ENCODE measurements at regions not wholly inside any gene's neighbourhood (a gene's known extent, or its start where the extent isn't known, plus 50 kb on each side); places are given as distances from the start of the nearest gene placed in this dataset.
"Not testable (repeated sequence)": the region's sequence is repeated elsewhere in the genome, so short reads cannot be mapped to it uniquely, and the experiment has no call there.

- no peak for DNase-seq (ENCODE audit: low spot score)
Measured at GRCh38 chrX:27404366-27404765, 58.8 kb downstream of the PPP4R3C start.

- DNase-seq (ENCODE audit: low spot score), result no peak
Measured at GRCh38 chrX:27399146-27399456, 64.0 kb downstream of the PPP4R3C start.

DNA sequence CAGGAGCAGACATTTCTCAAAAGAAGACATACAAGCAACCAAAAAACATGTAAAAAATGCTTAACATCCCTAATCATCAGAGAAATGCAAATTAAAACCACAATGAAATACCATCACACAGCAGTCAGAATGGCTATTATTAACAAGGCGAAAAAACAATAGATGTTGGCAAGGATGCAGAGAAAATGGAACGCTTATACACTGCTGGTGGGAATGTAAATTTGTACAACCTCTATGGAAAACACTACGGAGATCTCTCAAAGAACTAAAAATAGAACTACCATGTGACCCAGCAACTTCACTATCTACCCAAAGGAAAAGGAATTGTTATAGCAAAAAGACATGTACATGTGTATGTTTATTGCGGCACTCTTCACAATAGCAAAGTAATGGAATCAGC, 71.5 kb downstream of the PPP4R3C start:
- no peak for DNase-seq (ENCODE audit: low spot score)

DNA sequence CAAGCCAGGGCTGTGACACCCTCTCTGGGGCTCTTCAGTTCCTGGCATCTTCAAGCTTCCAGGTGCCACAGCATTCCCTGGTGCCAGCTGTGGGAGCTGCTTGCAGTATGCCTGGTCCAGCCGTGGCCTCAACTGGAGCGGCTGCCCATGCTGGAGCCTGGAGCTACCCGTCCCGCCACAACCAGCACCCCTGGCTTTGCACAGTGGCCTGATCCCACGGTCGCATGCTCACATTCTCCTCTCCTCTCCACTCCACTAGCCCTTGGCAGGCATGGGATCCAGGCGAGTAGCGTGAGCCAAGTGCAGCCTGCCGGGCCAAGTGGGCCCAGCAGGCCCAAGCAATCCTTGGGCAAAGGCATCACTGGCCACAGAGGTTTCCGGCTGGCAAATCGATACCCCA, 81.7 kb downstream of the PPP4R3C start:
- DNase-seq (ENCODE audit: low spot score), result no peak

DNA sequence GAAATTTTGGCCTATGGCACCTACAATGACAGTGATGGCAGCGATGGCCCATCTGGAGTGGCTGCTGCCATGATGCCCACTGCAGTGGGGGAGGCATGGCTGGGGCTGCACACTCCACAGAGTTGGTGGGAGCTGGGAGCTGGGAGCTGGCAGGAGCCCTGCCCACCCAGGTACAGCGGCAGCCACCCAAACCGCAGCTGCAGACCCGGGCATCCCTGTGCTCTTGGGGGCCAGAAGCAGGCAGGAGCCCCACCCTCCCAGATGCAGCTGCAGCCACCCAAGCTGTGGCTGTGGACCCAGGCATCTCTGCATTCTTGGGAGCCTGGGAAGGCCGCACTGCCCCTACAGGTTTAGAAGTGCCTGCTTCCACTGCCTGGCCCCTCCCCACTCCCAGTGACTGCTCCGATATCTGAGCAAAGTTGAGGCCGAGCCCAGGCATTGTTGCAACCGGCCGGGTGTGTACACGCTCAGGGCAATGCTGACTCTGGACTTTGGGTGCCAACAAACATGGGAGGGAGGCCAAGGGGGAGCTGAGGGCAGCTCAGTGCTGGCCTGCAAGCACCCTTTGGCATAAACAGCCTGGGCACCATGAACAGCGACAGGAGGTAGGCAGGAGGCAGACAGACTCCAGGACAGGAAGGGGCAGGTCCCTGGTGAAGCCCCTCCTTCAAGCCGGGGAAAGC, 82.8 kb downstream of the PPP4R3C start:
- DNase-seq (ENCODE audit: low spot score), result no peak

DNA sequence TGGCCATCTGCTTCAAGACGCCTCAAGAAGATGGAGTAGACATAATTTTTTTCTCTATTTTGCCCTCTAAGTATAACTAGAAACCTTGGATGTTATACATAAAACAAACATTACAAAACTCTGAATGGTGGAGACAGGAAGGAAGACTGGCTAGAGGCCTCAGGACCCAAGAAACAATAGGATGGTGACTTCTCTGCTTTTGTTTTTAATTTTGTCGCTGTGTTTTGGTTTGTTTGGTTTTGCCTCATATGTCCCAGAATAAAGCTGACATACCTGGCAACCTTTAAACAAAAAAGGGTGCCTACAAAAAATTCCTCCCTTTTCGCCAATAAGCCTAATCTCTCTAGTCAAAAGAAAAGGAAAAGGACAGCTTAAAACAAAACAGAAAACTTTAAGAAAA, 109.1 kb downstream of the PPP4R3C start:
- no peak for DNase-seq (ENCODE audit: low spot score)

DNA sequence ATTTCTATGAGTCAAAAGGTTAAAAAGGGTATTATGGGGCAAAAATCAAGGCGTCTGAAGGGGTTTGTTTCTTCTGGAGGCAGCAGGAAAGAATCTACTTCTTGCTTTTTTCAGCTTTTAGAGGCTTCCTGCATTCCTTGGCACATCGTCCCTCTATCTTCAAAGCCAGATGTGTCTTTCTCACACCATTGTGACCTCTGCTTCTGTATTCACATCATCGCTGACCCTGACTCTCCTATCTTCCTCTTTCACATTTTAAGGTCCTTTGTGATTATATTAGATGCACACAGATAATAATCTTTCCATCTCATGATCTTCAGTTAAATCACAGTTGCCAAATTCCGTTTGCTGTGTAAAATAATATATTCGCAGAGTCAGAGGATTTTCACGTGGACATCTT, 112.7 kb downstream of the PPP4R3C start:
- no peak for DNase-seq (ENCODE audit: low spot score)

- no peak for DNase-seq (ENCODE audit: low spot score)
Measured at GRCh38 chrX:27336466-27337091, 126.6 kb downstream of the PPP4R3C start.

- no peak for DNase-seq (ENCODE audit: low spot score)
Measured at GRCh38 chrX:27321632-27322031, 141.5 kb downstream of the PPP4R3C start.

- DNase-seq (ENCODE audit: low spot score), result no peak
Measured at GRCh38 chrX:27309406-27309805, 153.7 kb downstream of the PPP4R3C start.

- DNase-seq (ENCODE audit: low spot score), result no peak
Measured at GRCh38 chrX:27307546-27307945, 155.6 kb downstream of the PPP4R3C start.

GRCh38 chrX:27292552-27292951, 170.6 kb downstream of the PPP4R3C start:
- DNase-seq (ENCODE audit: low spot score), result not testable (repeated sequence)

DNA sequence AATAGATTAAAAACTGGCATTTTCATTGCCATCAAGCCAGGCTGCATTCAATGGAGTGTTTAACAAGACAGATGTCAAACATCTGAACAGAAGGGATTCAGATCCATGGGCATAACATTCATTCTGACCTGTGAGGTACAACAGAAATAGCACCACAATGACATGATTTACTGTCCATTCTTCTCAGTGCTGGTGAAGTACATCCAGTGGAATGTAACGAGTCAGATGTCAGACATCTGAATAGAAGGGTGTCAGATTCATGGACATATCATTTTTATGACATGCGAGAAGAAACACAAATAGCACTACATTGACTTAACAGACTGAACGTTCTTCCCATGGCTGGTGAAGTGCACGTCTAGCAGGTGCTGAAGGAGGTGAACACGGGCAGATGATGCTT, 186.4 kb downstream of the PPP4R3C start:
- no peak for DNase-seq (ENCODE audit: low spot score)

DNA sequence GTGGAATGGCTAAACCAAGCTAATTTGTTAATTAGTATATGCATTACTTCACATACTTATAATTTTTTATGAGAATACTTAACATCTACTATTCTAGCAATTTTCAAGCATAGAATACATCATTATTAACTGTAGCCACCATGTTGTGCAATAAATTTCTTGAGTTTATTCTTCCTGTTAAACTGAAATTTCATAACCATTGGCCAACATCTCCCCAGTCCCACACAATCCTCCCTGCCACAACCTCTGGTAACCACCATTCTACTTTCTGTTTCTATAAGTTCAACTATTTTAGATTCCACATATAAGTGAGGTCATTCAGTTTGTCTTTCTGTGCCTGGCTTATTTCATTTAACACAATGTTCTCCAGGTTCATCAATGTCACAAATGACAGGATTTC, 208.5 kb downstream of the PPP4R3C start:
- no peak for DNase-seq (ENCODE audit: low spot score)

DNA sequence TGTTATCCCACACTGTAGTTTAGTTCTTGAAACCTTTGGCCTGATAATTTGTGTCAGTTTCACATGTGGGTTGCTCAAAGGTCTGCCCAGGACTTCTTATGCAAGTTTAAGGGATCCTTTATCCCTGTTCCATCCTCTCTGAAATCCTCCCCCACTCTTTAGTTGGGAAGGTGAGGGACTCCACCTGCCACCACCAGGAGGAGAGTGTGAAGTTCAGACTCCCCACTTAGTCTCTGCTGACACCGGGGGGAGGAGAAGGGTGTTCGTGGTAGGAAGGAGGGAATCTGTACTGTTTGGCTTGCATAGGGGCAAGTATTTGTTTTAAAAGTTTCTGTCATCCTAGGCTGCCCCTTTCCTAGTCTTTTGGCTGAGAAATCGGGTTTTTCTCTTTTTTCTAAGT, 211.8 kb downstream of the PPP4R3C start:
- DNase-seq (ENCODE audit: low spot score), result no peak

GRCh38 chrX:27242581-27242980, 220.6 kb downstream of the PPP4R3C start:
- DNase-seq (ENCODE audit: low spot score), result no peak

DNA sequence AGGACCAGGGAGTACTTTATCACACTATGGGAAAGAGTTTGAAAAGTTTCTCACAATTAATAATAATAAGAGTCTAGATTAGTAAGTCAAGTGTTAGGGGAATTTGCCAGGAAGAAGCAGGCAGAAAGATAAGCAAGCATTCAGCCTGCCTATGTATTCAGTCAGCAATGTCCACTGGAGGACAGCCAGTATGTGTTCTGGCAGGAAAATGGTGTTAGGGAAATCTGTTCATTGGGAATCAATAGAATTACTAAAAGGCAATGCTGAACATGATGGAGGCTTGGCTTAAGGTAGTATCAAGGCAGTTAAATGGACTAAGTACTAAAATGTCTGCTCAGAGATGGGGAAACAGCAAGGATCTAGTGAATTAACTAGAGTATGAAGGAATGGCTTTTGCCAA, 221.2 kb downstream of the PPP4R3C start:
- DNase-seq (ENCODE audit: low spot score), result no peak

DNA sequence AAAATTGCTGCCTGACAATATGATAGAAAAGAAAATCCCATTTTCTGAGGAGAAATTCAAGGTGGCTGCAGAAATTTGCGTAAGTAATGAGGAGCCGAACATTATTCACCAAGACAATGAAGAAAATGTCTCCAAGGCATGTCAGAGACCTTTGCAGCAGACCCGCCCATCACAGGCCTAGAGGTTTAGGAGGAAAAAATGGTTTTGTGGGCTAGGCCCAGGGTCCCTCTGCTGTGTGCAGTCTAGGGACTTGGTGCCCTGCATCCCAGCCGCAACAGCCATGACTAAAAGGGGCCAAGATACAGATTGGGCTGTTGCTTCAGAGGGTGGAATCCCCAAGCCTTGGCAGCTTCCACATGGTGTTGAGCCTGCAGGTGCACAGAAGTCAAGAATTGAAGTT, 223.1 kb downstream of the PPP4R3C start:
- DNase-seq (ENCODE audit: low spot score), result not testable (repeated sequence)

DNA sequence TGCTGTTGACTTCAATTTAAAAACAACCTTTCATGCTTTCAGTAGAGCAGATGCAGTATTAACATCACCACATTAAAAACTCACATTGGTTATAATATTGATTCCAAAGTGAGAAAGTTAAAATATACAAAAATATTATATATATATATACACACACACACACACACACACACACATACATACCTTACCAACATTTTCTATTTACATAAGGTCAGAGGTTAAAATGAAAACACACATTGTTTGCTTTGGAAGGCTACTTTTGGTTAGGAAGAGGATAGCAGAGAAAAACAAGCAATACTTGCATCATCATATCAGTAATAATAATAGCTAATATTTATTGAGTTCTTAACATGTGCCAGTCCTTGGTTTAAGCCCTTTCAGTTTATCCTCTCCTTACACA, 226.5 kb downstream of the PPP4R3C start:
- no peak for DNase-seq (ENCODE audit: low spot score)

DNA sequence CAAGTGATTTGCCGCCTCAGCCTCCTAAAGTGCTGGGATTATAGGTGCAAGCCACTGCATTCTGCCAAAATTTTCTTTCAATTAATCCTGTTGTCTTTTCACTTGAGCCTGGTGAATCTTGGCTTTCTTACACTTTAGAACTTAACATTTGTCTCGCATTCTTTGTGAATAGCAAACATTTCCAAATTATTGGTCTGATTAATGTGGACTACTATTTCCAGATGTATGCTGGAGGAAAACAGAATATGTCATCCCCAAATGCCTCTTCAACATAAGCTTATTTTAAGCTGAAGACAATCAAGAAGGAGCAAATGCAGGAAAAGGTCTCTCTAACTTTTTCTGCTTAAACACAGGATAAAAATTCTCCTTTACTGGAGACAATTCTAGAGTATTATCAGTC, 233.4 kb downstream of the PPP4R3C start:
- no peak for DNase-seq (ENCODE audit: low spot score)

- DNase-seq (ENCODE audit: low spot score), result no peak
Measured at GRCh38 chrX:27222661-27223060, 240.5 kb downstream of the PPP4R3C start.

GRCh38 chrX:27186671-27187070, 276.5 kb downstream of the PPP4R3C start:
- DNase-seq (ENCODE audit: low spot score), result peak; percentile 19

GRCh38 chrX:27163236-27163635, 299.9 kb downstream of the PPP4R3C start:
- DNase-seq (ENCODE audit: low spot score), result no peak

DNA sequence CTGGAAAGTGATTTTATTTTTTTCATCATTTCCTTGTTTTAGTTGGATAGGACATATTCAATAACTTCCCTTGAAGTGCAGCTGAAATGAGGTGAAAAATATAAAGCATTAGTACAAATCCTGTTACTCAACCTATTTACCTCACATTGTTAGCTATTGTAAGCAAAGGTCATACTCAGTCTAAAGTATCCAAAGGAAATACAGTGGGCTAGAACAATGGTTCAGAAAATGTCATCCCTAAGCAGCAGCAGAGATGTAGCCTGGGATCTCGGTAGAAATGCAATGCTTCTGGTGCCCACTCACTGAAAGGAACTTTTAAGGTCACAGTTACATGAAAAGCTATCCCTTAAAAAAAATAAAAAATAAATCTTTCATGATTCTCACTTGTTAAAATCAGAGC, 300.6 kb downstream of the PPP4R3C start:
- DNase-seq (ENCODE audit: low spot score), result no peak
